OCI-LY7 (cell line): ENCODE measurements at regions not wholly inside any gene's neighbourhood (a gene's known extent, or its start where the extent isn't known, plus 50 kb on each side); places are given as distances from the start of the nearest gene placed in this dataset.

Experiments used
- BruUV-seq: library from RNA; stranded (reverse); fragments of 400-500 nt; replicated peaks from 2 replicates; lab custom pipeline; 2021; lab: Mats Ljungman, UMichigan
- CTCF ChIA-PET: fragments of 300-600 bp; sonication (Branson Sonifier 250); formaldehyde crosslinking; loops from one replicate; lab custom pipeline; 2022; ENCODE audit warnings: antibody characterized with exemption; ENCODE audit not compliant: unreplicated experiment; lab: Charles Lee
- POLR2A ChIA-PET: fragments of 300-600 bp; sonication (Branson Sonifier 250); formaldehyde crosslinking; loops from one replicate; lab custom pipeline; 2022; ENCODE audit warnings: antibody characterized with exemption; lab: Charles Lee
- DNase-seq: peaks from one replicate; pipeline ENCODE4 v3.0.0-alpha.2; 2015; ENCODE audit warnings: low spot score
- H2AFZ ChIP-seq: fragments of 200-600 bp; sonication (generic), shearing (Covaris generic); 2 replicates; pipeline ENCODE4 v1.6.1; 2014; ENCODE audit warnings: mild to moderate bottlenecking, antibody characterized with exemption, low read length, moderate library complexity
- H3K27ac ChIP-seq: fragments of 200-600 bp; sonication (generic); 2 replicates; pipeline ENCODE4 v1.5.1; 2014; ENCODE audit warnings: mixed run types, low read depth, mild to moderate bottlenecking, moderate library complexity, low read length, inconsistent platforms; ENCODE audit not compliant: poor library complexity, severe bottlenecking
- H3K36me3 ChIP-seq: fragments of 200-600 bp; sonication (generic); 2 replicates; pipeline ENCODE4 v1.6.1; 2014; ENCODE audit warnings: mild to moderate bottlenecking, antibody characterized with exemption, low read length, moderate library complexity, mixed read lengths; ENCODE audit not compliant: insufficient read depth
- H3K4me1 ChIP-seq: fragments of 200-600 bp; sonication (generic); 2 replicates; pipeline ENCODE4 v1.5.1; 2014; ENCODE audit warnings: mild to moderate bottlenecking, low read length; ENCODE audit not compliant: insufficient read depth, poor library complexity, severe bottlenecking
- H3K4me2 ChIP-seq: fragments of 200-600 bp; sonication (generic); 2 replicates; pipeline ENCODE4 v1.6.1; 2014; ENCODE audit warnings: mild to moderate bottlenecking, low read length
- H3K4me3 ChIP-seq: fragments of 200-600 bp; sonication (generic); 2 replicates; pipeline ENCODE4 v1.5.1; 2014; ENCODE audit warnings: mild to moderate bottlenecking, low read depth, low read length; ENCODE audit not compliant: poor library complexity, severe bottlenecking
- H3K79me2 ChIP-seq: fragments of 200-600 bp; sonication (generic); 2 replicates; pipeline ENCODE4 v1.6.1; 2016; ENCODE audit warnings: low read depth, mild to moderate bottlenecking, low read length, moderate library complexity, mixed read lengths; ENCODE audit not compliant: insufficient read depth
- H3K9me2 ChIP-seq: fragments of 200-600 bp; sonication (generic); 2 replicates; pipeline ENCODE4 v1.6.1; 2016; ENCODE audit warnings: mild to moderate bottlenecking, low read length, mixed read lengths; ENCODE audit not compliant: insufficient read depth
- H3K9me3 ChIP-seq: fragments of 200-600 bp; sonication (generic); 2 replicates; pipeline ENCODE4 v1.6.1; 2014; ENCODE audit warnings: mild to moderate bottlenecking, mixed run types, low read length, mixed read lengths
- H4K20me1 ChIP-seq: fragments of 200-600 bp; sonication (generic); 2 replicates; pipeline ENCODE4 v1.6.1; 2014; ENCODE audit warnings: mild to moderate bottlenecking, antibody characterized with exemption, low read length, moderate library complexity, mixed read lengths; ENCODE audit not compliant: insufficient read depth
- CTCF ChIP-seq: fragments of 200-600 bp; sonication (generic); conservative IDR thresholded peaks from 2 replicates; pipeline ENCODE4 v1.5.1; 2014; ENCODE audit warnings: mild to moderate bottlenecking, antibody characterized with exemption, low read length, moderate library complexity, mixed read lengths
- EZH2phosphoT487 ChIP-seq: fragments of 200-600 bp; sonication (generic); IDR thresholded peaks from 2 replicates; pipeline ENCODE4 v1.6.1; 2018; ENCODE audit warnings: low read depth, borderline replicate concordance, mild to moderate bottlenecking, mixed run types, antibody characterized with exemption, low read length, moderate library complexity, mixed read lengths
- intact Hi-C: fragments of 100-400 bp; cut with micrococcal nuclease; formaldehyde crosslinking; loops from one replicate; pipeline ENCODE4 v1.10.0; 2022; ENCODE audit not compliant: unreplicated experiment

- H2AFZ ChIP-seq, result no peak overlapping the region
- ChIA-PET CTCF (no interaction called here), POLR2A (no interaction called here)
- no peaks in the 10 kb centered on the region for H3K79me2 ChIP-seq
- H3K36me3 ChIP-seq, result no peaks in the 10 kb centered on the region
- TF ChIP-seq CTCF (no peak), EZH2phosphoT487 (no peak)
- no TSS peak for BruUV-seq
- DNase-seq, result no peak
- H3K4me2 ChIP-seq, result no peak overlapping the region
- no peaks in the 10 kb centered on the region for H3K9me2 ChIP-seq
- no peaks in the 10 kb centered on the region for H4K20me1 ChIP-seq
- H3K9me3 ChIP-seq, result no peaks in the 10 kb centered on the region
- H3K27ac ChIP-seq, result no peak overlapping the region
- H3K4me3 ChIP-seq, result no peak overlapping the region
- peaks cover 9% of the 10 kb centered on the region for H3K4me1 ChIP-seq
- intact Hi-C loops, result no loop called here
These were observed 199.6 kb downstream of the BCOR start for GRCh38 chrX:39898147-39898546.

- Histone ChIP-seq H3K4me1 (peaks cover 3% of the 10 kb centered on the region), H2AFZ (no peak overlapping the region), H3K27ac (no peak overlapping the region), H3K4me2 (no peak overlapping the region), H3K4me3 (no peak overlapping the region), H3K9me3 (no peaks in the 10 kb centered on the region), H3K36me3 (no peaks in the 10 kb centered on the region), H3K79me2 (no peaks in the 10 kb centered on the region), H3K9me2 (no peaks in the 10 kb centered on the region), H4K20me1 (no peaks in the 10 kb centered on the region)
- CTCF ChIA-PET, result no interaction called here
- no TSS peak for BruUV-seq
- intact Hi-C loops, result no loop called here
- no peak for TF ChIP-seq EZH2phosphoT487
- no peak for TF ChIP-seq CTCF
- POLR2A ChIA-PET, result no interaction called here
- DNase-seq, result no peak
These were observed 198.7 kb downstream of the BCOR start for GRCh38 chrX:39899059-39899458.

- Histone ChIP-seq H3K4me3 (no peak overlapping the region), H2AFZ (no peak overlapping the region), H3K4me2 (no peak overlapping the region), H3K9me2 (no peaks in the 10 kb centered on the region), H3K27ac (no peak overlapping the region), H3K9me3 (no peaks in the 10 kb centered on the region), H3K4me1 (no peaks in the 10 kb centered on the region), H4K20me1 (no peaks in the 10 kb centered on the region), H3K36me3 (no peaks in the 10 kb centered on the region), H3K79me2 (no peaks in the 10 kb centered on the region)
- no peak for DNase-seq
- ChIA-PET POLR2A (interaction anchor here (0.7 kb wide), 2 partner anchors 14 to 248 kb away, joined by 3 read pairs; no protein-coding TSS in a partner anchor), CTCF (no interaction called here)
- BruUV-seq, result no TSS peak
- TF ChIP-seq CTCF (no peak), EZH2phosphoT487 (no peak)
- intact Hi-C loops, result no loop called here
These were observed 197.6 kb downstream of the BCOR start for GRCh38 chrX:39899856-39900776.
